IPS DF 6.9 (cell line): ENCODE measurements at regions not wholly inside any gene's neighbourhood (a gene's known extent, or its start where the extent isn't known, plus 50 kb on each side); places are given as distances from the start of the nearest gene placed in this dataset.
"Not testable (repeated sequence)": the region's sequence is repeated elsewhere in the genome, so short reads cannot be mapped to it uniquely, and the experiment has no call there.

ENCODE experiments used
- DNase-seq: peaks from one replicate; pipeline ENCODE4 v3.0.0-alpha.2; 2013; ENCODE audit warnings: low read depth, low spot score
- H3K27ac ChIP-seq: one replicate; pipeline ENCODE4 v1.5.1; 2013; ENCODE audit warnings: low read length, control low read depth
- H3K27me3 ChIP-seq: 2 replicates; pipeline ENCODE4 v1.6.1; 2013; ENCODE audit warnings: mild to moderate bottlenecking, low read length; ENCODE audit not compliant: control insufficient read depth, insufficient read depth
- H3K36me3 ChIP-seq: 2 replicates; pipeline ENCODE4 v1.6.1; 2013; ENCODE audit warnings: low read length; ENCODE audit not compliant: control insufficient read depth, insufficient read depth
- H3K4me1 ChIP-seq: 2 replicates; pipeline ENCODE4 v1.6.1; 2013; ENCODE audit warnings: low read length; ENCODE audit not compliant: control insufficient read depth, insufficient read depth
- H3K4me3 ChIP-seq: 2 replicates; pipeline ENCODE4 v1.5.1; 2013; ENCODE audit warnings: mild to moderate bottlenecking, low read length
- H3K9me3 ChIP-seq: 2 replicates; pipeline ENCODE4 v1.6.1; 2013; ENCODE audit warnings: low read length, inconsistent platforms; ENCODE audit not compliant: control insufficient read depth, insufficient read depth
- WGBS: extraction: QIAGEN DNeasy Blood & Tissue Kit; methylation state at CpG from one replicate; pipeline ENCODE4 v1.1.7; 2013; ENCODE audit warnings: mixed read lengths, missing lambda C conversion rate; ENCODE audit not compliant: insufficient read length, insufficient coverage; 5-methylcytosine and 5-hydroxymethylcytosine counted together

GRCh38 chr2:40032650-40033319 is 253.7 kb upstream of the THUMPD2 start:
- H3K9me3 ChIP-seq, result no peaks in the 10 kb centered on the region
- no peak for DNase-seq
- H3K27me3 ChIP-seq, result no peaks in the 10 kb centered on the region
- H3K4me1 ChIP-seq, result no peaks in the 10 kb centered on the region
- no peak overlapping the region for H3K4me3 ChIP-seq
- WGBS, result no CpG with 5 or more reads among the region's 2 CpGs
- no peak overlapping the region for H3K27ac ChIP-seq
- no peaks in the 10 kb centered on the region for H3K36me3 ChIP-seq

GRCh38 chr2:40030456-40030975 is 251.5 kb upstream of the THUMPD2 start:
- H3K36me3 ChIP-seq, result no peaks in the 10 kb centered on the region
- DNase-seq, result no peak
- no peak overlapping the region for H3K4me3 ChIP-seq
- no peaks in the 10 kb centered on the region for H3K9me3 ChIP-seq
- WGBS, result no CpG with 5 or more reads among the region's 2 CpGs
- H3K27me3 ChIP-seq, result no peaks in the 10 kb centered on the region
- no peak overlapping the region for H3K27ac ChIP-seq
- no peaks in the 10 kb centered on the region for H3K4me1 ChIP-seq

- no peaks in the 10 kb centered on the region for H3K36me3 ChIP-seq
Measured at GRCh38 chr2:40028792-40029488, 249.9 kb upstream of the THUMPD2 start.

GRCh38 chr2:40027968-40028367 is 248.9 kb upstream of the THUMPD2 start:
- no peak for DNase-seq
- WGBS, result no CpG with 5 or more reads among the region's 1 CpG
- Histone ChIP-seq H3K36me3 (no peaks in the 10 kb centered on the region; the same call in 1 of the 2 replicates), H3K27me3 (no peaks in the 10 kb centered on the region), H3K9me3 (no peaks in the 10 kb centered on the region), H3K4me1 (no peaks in the 10 kb centered on the region), H3K4me3 (no peak overlapping the region), H3K27ac (no peak overlapping the region)

More at GRCh38 chr2:40028792-40029488, 249.9 kb upstream of the THUMPD2 start:
- Histone ChIP-seq H3K9me3 (no peaks in the 10 kb centered on the region), H3K4me3 (no peak overlapping the region), H3K27me3 (no peaks in the 10 kb centered on the region), H3K27ac (no peak overlapping the region), H3K4me1 (no peaks in the 10 kb centered on the region)
- WGBS, result no CpG with 5 or more reads among the region's 1 CpG
- DNase-seq, result no peak

- H3K27me3 ChIP-seq, H3K27ac ChIP-seq, DNase-seq, H3K36me3 ChIP-seq, H3K4me1 ChIP-seq, H3K4me3 ChIP-seq, H3K9me3 ChIP-seq: not testable (repeated sequence)
- WGBS, result no CpG with 5 or more reads among the region's 3 CpGs
Measured at GRCh38 chr2:40025276-40025675, 246.2 kb upstream of the THUMPD2 start.

- no CpG with 5 or more reads among the region's 1 CpG for WGBS
Measured at GRCh38 chr2:40020997-40021396, 241.9 kb upstream of the THUMPD2 start.

GRCh38 chr2:40016151-40016885 is 237.3 kb upstream of the THUMPD2 start:
- no peak for DNase-seq
- H3K27ac ChIP-seq, result no peak overlapping the region
- no peaks in the 10 kb centered on the region for H3K36me3 ChIP-seq
- H3K27me3 ChIP-seq, result no peaks in the 10 kb centered on the region
- no peaks in the 10 kb centered on the region; the same call in 1 of the 2 replicates for H3K9me3 ChIP-seq
- H3K4me1 ChIP-seq, result no peaks in the 10 kb centered on the region
- WGBS, result no CpG with 5 or more reads among the region's 1 CpG
- H3K4me3 ChIP-seq, result no peak overlapping the region

More at GRCh38 chr2:40020997-40021396, 241.9 kb upstream of the THUMPD2 start:
- no peak for DNase-seq
- Histone ChIP-seq H3K9me3 (peaks cover 3% of the 10 kb centered on the region; the same call in 1 of the 2 replicates), H3K36me3 (no peaks in the 10 kb centered on the region; the same call in 1 of the 2 replicates), H3K4me1 (no peaks in the 10 kb centered on the region), H3K4me3 (no peak overlapping the region), H3K27me3 (no peaks in the 10 kb centered on the region), H3K27ac (no peak overlapping the region)

GRCh38 chr2:40013962-40014361 is 234.9 kb upstream of the THUMPD2 start:
- WGBS, result no CpG with 5 or more reads among the region's 17 CpGs
- H3K4me1 ChIP-seq, DNase-seq, H3K27me3 ChIP-seq, H3K9me3 ChIP-seq, H3K36me3 ChIP-seq, H3K4me3 ChIP-seq, H3K27ac ChIP-seq: not testable (repeated sequence)

- no peaks in the 10 kb centered on the region for H3K4me1 ChIP-seq
- H3K27me3 ChIP-seq, result no peaks in the 10 kb centered on the region
- no CpG with 5 or more reads among the region's 1 CpG for WGBS
- H3K27ac ChIP-seq, result no peak overlapping the region
- no peaks in the 10 kb centered on the region for H3K9me3 ChIP-seq
- no peaks in the 10 kb centered on the region for H3K36me3 ChIP-seq
- H3K4me3 ChIP-seq, result no peak overlapping the region
- no peak for DNase-seq
Measured at GRCh38 chr2:40004336-40004735, 225.3 kb upstream of the THUMPD2 start.

GRCh38 chr2:40002339-40002738 is 223.3 kb upstream of the THUMPD2 start:
- no CpG with 5 or more reads among the region's 3 CpGs for WGBS
- H3K4me1 ChIP-seq, result no peaks in the 10 kb centered on the region
- no peaks in the 10 kb centered on the region for H3K27me3 ChIP-seq
- no peak for DNase-seq
- no peaks in the 10 kb centered on the region for H3K9me3 ChIP-seq
- H3K27ac ChIP-seq, result no peak overlapping the region
- H3K4me3 ChIP-seq, result no peak overlapping the region
- H3K36me3 ChIP-seq, result no peaks in the 10 kb centered on the region
